K562 (cell line): ENCODE measurements at regions not wholly inside any gene's neighbourhood (a gene's known extent, or its start where the extent isn't known, plus 50 kb on each side); places are given as distances from the start of the nearest gene placed in this dataset.

Experiments
- BRD9 ChIP-seq: fragments of 450-650 bp; IDR thresholded peaks from 2 replicates; pipeline ENCODE4 v1.6.1; 2018; ENCODE audit warnings: low read depth; ENCODE audit not compliant: partially characterized antibody
- CHD2 ChIP-seq: IDR thresholded peaks from 2 replicates; pipeline ENCODE4 v1.6.1; 2011; ENCODE audit warnings: low read depth, low read length
- DPF2 ChIP-seq: fragments of 450-650 bp; IDR thresholded peaks from 2 replicates; pipeline ENCODE4 v1.6.1; 2016
- GABPB2 ChIP-seq: fragments of 250-450 bp; sonication (Bioruptor Pico); conservative IDR thresholded peaks from 2 replicates; pipeline ENCODE4 v1.5.1; 2021; ENCODE audit warnings: mild to moderate bottlenecking
- MAZ ChIP-seq, 2 experiments: fragments of 450-650 bp in 1 of 2; sonication (generic) in 1 of 2; formaldehyde crosslinking; IDR thresholded peaks in 1 of 2; conservative IDR thresholded peaks in 1 of 2; 2 replicates each; pipeline versions ENCODE4 v1.4.0 to v1.5.0; 2020; ENCODE audit warnings: mild to moderate bottlenecking in 1 of 2, missing genetic modification reagents in 1 of 2
- RAD21 ChIP-seq, 2 experiments: fragments of 250-450 bp in 1 of 2; fragments of 450-650 bp in 1 of 2; sonication (Bioruptor Pico) in 1 of 2; formaldehyde crosslinking in 1 of 2; IDR thresholded peaks in 1 of 2; conservative IDR thresholded peaks in 1 of 2; 2 replicates each; pipeline versions ENCODE4 v1.4.0 to v1.8.0; 2020 to 2022; ENCODE audit warnings: mild to moderate bottlenecking in 2 of 2, moderate library complexity in 1 of 2
- REST ChIP-seq, 2 experiments: fragments of 450-650 bp; formaldehyde crosslinking in 1 of 2; IDR thresholded peaks; 2 replicates each; pipeline versions ENCODE4 v1.4.0 to v1.6.1; 2014 to 2020; ENCODE audit warnings: mild to moderate bottlenecking in 2 of 2, borderline replicate concordance in 1 of 2, low read depth in 1 of 2
- SRF ChIP-seq, 2 experiments: fragments of 250-450, 450-650 bp in 1 of 2; sonication (Bioruptor Pico) in 1 of 2; sonication (generic) in 1 of 2; formaldehyde crosslinking; IDR thresholded peaks; 2 replicates each; pipeline versions ENCODE4 v1.5.0 to v1.5.1; 2020 to 2022; ENCODE audit warnings: mild to moderate bottlenecking in 1 of 2, missing genetic modification reagents in 1 of 2
- TCF3 ChIP-seq: sonication (generic); formaldehyde crosslinking; IDR thresholded peaks from 2 replicates; pipeline ENCODE4 v1.4.0; 2020; ENCODE audit warnings: mild to moderate bottlenecking, missing genetic modification reagents
- ZFP36 ChIP-seq: fragments of 150-350 bp; IDR thresholded peaks from 2 replicates; pipeline ENCODE4 v1.6.1; 2018; ENCODE audit warnings: low read length, low read depth; ENCODE audit not compliant: partially characterized antibody
- ZNF586 ChIP-seq: fragments of 450-650 bp; formaldehyde crosslinking; conservative IDR thresholded peaks from 2 replicates; pipeline ENCODE4 v1.4.0; 2020; ENCODE audit warnings: mild to moderate bottlenecking, moderate library complexity
- ZNF785 ChIP-seq: fragments of 250-450 bp; sonication (Bioruptor Pico); IDR thresholded peaks from 2 replicates; pipeline ENCODE4 v1.4.0; 2020; ENCODE audit warnings: mild to moderate bottlenecking
- TF ChIP-seq, protein P1 (sequence below): fragments of 450-650 bp; IDR thresholded peaks from 2 replicates; pipeline ENCODE4 v1.6.1; 2017; ENCODE audit warnings: antibody characterized with exemption, mild to moderate bottlenecking

GRCh38 chr16:79767421-79768275 is 167.1 kb upstream of the MAF start (continued):
- TF ChIP-seq, protein P1, sequence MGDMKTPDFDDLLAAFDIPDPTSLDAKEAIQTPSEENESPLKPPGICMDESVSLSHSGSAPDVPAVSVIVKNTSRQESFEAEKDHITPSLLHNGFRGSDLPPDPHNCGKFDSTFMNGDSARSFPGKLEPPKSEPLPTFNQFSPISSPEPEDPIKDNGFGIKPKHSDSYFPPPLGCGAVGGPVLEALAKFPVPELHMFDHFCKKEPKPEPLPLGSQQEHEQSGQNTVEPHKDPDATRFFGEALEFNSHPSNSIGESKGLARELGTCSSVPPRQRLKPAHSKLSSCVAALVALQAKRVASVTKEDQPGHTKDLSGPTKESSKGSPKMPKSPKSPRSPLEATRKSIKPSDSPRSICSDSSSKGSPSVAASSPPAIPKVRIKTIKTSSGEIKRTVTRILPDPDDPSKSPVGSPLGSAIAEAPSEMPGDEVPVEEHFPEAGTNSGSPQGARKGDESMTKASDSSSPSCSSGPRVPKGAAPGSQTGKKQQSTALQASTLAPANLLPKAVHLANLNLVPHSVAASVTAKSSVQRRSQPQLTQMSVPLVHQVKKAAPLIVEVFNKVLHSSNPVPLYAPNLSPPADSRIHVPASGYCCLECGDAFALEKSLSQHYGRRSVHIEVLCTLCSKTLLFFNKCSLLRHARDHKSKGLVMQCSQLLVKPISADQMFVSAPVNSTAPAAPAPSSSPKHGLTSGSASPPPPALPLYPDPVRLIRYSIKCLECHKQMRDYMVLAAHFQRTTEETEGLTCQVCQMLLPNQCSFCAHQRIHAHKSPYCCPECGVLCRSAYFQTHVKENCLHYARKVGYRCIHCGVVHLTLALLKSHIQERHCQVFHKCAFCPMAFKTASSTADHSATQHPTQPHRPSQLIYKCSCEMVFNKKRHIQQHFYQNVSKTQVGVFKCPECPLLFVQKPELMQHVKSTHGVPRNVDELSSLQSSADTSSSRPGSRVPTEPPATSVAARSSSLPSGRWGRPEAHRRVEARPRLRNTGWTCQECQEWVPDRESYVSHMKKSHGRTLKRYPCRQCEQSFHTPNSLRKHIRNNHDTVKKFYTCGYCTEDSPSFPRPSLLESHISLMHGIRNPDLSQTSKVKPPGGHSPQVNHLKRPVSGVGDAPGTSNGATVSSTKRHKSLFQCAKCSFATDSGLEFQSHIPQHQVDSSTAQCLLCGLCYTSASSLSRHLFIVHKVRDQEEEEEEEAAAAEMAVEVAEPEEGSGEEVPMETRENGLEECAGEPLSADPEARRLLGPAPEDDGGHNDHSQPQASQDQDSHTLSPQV, result 0 out of 2 replicates have a peak, but pooled peaks have one; percentile 19
- TF ChIP-seq ZNF586 (CRISPR knock-in tag), result no peak
- 0 out of 4 replicates have a peak, but pooled peaks of 1 of the 2 experiments have one; percentile 17 for TF ChIP-seq MAZ (CRISPR knock-in tag; conservative IDR thresholded peaks at IDR 0.05 in 1 of 2, IDR thresholded peaks at IDR 0.05 in 1 of 2)
- no peak for TF ChIP-seq CHD2
- TF ChIP-seq BRD9, result no peak
- no peak for TF ChIP-seq GABPB2 (CRISPR knock-in tag)
- TF ChIP-seq TCF3 (CRISPR knock-in tag), result no peak
- no peak for TF ChIP-seq DPF2
- TF ChIP-seq ZNF785 (CRISPR knock-in tag), result no peak
- TF ChIP-seq REST (IDR thresholded peaks at IDR 0.05; ENCODE audit: borderline replicate concordance), result peak; percentile 35; the same call in 1 of the 2 replicates
- TF ChIP-seq REST (CRISPR knock-in tag; IDR thresholded peaks at IDR 0.05; ENCODE audit: low read depth), result no peak
- TF ChIP-seq ZFP36, result peak; percentile 38
- TF ChIP-seq SRF (CRISPR knock-in tag; IDR thresholded peaks at IDR 0.05), result no peak
- peak; percentile 56 to 70 for TF ChIP-seq RAD21 (CRISPR knock-in tag; conservative IDR thresholded peaks at IDR 0.05 in 1 of 2, IDR thresholded peaks at IDR 0.05 in 1 of 2)
